Activated CD4-positive, alpha-beta T cell treated with anti-CD3 and anti-CD28 coated beads, Interleukin-2, amount 50 U/mL, for 1 hour (primary cell): ENCODE measurements at regions not wholly inside any gene's neighbourhood (a gene's known extent, or its start where the extent isn't known, plus 50 kb on each side); places are given as distances from the start of the nearest gene placed in this dataset.

Experiments used
- DNase-seq: peaks from one replicate; pipeline ENCODE4 v3.0.0-alpha.2; 2020

GRCh38 chr9:129410226-129410625 is 210.7 kb downstream of the C9orf50 start:
- no peak for DNase-seq

DNA sequence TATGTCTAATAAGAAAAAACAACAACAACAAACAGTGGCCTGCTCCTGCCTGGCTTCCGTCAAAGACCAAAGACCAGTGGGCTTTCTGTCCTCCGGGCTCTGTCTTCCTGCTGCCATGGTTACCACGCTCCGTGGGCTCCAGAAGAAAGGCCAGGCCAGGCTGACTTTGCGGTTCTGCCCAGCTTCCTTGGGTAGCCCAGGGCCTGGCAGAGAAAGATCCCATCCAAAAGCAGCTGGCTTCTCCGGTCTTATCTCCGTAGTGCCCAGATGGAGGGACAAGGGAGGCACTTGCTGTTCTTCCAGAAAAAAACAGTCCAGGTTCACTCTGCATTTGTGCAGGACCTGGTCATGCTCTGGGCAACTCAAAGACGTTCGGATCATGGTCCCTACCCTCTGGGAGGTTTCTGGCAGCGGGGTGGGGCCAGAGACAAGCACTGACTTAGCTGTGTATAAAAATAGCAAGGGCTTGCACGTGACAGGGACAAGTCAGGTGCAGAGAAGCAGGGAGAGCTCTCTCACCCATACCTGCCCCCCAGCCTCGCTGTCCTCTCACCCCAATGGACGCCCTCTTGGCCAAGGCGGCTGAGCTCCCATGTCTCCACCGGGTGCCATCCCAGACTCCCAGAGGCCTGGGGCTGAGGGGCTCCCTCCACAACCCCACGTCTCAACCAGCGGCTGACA is 212.2 kb downstream of the C9orf50 start:
- DNase-seq: no peak

GRCh38 chr9:129407905-129408452 is 212.9 kb downstream of the C9orf50 start:
- no peak for DNase-seq

DNA sequence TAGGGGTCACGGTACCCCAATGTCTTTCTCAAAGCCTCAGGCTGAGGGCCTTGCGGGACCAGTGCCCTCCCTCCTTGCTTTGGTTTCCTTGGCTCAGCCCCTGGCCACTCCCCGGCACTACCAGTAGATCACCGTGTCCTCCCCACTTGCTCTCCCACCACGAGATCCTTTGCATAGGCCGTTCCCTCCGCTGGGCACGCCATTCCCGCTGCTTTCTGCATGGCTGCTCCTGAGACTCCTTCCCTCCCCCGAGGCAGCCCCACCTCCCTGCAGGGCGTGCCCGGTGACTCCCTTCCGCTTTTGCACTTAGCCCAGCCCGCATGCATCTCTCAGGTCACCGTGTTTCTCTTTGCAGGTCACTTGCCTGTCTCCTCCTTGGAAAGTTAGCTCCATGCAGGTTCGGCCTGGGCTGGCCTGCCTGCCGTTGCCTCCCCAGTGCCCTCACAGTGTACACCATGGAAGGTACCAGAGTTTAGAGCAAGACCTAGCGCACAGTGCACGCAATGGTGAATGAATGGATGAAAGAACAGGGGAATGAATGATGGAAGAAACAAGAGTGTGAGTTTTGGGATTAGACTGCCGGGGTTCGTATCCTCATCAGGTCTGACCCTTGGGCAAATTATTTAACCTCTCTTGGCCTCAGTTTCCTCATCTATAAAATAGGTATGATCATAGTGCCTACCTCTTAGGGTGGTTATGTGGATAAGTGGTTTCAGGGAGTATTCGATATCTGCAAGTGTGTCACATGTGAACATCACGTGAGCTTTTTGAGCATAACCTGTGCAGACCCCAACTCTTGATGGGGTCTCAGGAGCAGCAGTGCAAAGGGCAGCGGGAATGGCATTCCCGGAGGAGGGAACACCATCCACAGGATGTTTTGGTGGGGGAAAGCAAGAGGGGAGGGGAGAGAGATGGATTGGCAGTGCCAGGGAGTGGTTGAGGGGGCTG is 214.3 kb downstream of the C9orf50 start:
- no peak for DNase-seq

DNA sequence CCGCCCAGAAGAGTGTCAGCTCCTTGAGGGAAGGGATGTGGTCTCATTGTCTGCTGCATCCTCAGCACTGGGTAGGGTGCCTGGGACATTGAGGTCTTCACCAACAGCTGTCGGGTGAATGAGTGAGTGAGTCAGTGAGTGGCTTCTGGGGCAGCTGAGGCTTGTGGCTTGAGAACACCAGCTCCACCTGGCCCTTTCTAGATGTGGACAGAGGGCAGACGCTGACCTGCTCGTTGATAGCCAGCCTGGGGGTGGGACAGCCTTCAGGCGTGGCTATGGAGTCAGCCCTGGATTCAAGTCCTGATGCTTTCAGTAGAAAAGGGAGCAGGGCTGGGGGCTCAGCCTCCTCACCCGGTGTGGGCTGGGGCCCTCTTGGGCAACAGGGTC is 215.1 kb downstream of the C9orf50 start:
- no peak for DNase-seq

DNA sequence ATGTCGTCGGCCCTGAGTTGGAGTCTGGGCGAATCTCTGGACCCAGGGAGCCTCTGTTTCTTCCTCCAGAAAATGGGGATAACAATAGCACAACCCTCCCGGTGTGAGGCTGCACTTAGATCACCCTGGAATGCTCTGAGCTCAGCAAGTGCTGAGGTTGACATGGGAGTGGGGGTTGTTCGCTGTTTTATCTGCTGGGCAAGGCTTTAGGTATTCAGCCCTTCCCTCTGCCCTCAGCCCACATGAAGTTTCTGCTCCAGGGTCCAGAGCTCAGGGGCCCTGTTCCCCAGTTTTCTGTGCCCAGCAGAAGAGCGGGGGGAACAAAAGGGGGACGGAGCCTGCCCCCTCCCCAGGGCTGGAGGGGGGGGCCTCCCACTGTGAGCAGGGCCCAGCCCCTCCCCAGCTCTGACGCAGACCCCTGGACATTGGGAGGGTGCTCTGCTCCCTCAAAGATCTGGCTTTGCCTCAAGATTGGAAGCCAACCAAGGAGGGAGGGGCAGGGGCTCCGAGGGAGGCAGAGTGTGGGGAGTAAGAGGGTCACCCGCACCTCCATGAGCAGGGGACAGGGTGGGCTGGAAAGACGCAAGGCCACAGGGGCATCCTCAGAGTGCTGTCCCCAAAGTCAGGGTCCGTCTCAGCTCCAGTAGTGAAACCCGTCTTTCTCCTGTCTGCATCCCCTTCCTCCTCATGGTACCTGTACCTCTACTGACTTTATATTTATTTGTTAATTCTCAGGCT is 215.6 kb downstream of the C9orf50 start:
- no peak for DNase-seq

GRCh38 chr9:129404621-129405020 is 216.3 kb downstream of the C9orf50 start:
- DNase-seq: no peak

DNA sequence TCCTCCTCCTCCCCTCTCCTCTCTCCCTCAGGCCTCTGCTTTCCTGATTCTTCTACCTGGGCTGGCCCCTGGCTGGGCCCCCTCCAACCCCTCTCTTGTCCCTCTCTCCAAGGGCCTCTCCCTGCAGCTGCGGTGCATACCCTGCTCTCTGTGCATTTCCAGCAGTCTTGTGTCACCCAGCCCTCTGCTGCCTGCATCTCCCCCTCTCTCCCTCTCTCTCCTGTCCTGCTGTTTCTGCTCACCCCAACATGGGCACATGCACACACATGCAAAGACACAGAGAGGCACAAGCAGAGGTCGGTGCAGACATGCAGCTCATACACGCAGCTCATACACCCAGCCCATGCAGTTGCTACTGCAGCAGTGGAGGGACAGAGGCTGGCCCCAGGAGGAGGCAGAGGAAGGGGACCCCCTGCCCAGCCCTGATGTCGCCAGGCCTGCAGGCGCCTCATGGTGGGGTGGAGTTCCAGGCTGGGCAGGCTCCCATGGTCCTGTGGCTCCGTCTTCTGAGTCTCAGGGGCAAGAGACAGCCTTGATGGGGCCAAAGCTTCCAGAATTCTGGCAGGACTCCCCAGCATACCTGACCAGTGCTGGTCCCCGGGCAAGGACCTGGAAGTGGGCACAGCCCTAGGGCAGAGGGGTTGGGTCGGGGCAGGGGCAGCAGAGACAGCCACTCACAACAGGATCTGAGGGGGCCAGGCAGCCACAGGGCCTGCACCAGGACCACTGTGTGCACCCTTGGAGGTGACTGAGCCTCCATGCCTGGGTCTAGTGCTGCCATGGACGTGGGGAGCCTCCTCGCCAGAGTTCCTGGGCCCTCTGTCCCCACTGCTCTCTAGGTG is 216.9 kb downstream of the C9orf50 start:
- DNase-seq: no peak

GRCh38 chr9:129402931-129403778 is 217.7 kb downstream of the C9orf50 start:
- no peak for DNase-seq

DNA sequence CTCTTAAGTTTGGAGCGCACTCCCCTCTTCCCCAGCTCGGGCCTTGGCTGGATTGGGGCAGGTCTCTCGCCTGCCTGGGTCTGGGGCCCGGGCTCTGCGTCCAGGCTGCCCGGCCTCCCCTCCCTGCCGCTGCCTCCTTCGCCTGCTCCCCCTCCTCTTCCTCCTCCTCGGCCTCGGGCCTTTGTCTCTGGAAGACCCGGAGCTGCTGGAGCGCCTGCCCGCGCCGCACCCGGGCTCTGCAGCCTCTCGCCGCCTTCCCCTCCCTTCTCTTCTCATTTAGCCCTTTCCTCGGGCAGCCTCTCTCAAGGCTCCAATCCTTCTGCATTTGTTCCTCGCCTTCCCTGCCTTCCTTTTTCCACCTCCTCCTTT is 218.5 kb downstream of the C9orf50 start:
- DNase-seq: no peak

DNA sequence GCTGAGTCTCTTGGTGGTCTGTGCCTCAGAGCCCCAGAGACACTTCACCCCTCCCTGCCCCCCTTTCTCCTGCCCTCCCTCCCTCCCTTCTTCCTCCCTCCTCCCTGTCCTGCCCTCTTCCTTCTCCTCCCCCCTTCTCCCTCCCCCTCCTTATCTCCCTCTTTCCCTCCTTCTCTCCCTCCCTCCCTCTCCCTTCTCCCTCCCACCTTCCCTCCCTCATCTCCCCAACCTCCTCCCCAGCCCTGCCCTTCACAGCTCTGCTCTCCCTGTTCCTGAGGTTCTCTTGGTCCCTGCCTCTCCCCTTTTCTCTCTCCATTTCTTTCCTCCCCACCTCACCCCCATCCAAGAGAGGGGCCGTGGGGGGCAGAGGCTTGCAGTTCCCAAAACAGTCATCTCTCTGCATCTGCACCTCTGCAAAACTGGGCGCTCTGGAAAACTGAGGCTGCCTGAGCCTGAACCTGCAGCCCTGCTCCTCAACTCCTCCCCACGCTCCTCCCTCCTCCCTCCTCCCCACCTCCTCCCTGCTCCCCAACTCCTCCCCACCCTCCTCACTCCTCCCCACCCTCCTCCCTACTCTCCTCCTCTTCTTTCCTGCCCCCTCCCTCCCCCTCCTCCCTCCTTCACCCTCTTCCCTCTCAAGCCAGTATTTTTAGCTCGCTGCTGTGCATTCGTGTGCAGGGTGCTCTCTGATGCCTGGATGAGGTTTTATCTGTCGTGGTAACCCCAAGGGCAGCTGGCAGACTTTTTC is 219.1 kb downstream of the C9orf50 start:
- DNase-seq: no peak

GRCh38 chr9:129400971-129401622 is 219.8 kb downstream of the C9orf50 start:
- DNase-seq: no peak

DNA sequence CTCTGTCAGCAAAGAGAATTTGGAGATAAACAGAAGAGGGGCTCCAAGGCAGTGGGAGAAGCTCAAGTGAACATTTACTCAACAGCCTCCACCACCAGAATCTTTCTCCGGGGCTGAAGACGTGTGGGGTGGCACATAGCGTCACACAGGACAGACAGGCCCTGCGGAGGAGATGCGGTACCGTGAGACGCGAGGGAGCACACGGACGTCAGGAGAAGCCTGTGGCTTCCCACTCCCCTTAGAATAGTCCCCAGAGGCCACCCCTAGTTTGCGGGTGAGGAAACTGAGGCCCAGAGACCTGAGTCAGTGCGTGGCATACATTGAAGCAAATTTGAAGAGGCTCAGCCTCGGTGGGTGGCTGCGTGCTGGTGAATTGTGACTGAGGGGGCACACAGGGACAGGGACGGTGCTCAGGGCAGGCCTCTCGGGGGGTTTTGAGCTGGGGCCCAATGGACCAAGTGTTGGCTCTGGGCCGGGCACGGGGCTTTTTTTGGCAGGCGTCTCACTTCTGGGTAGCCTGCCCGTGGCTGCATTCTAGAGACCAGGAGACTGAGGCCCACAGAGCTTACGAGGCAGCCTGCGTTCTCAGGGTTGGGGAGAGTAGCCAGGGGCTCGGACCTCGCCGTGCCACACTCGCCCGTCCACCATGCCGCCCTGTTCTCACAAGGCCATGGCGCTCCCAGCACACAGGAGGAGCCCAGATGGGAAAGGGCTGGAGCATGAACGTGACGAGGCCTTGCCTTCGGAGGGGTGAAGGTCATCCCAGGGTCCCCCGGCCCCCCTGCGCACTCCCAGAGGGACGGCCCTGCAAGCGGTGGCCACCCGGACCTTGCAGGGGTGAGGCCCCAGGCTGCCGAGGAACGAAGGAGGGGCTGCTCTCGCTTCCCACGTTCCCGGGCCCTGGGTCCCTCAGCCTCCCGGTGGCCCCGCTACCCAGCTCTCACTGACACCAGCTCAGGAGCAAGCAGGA is 220.6 kb downstream of the C9orf50 start:
- DNase-seq: no peak

DNA sequence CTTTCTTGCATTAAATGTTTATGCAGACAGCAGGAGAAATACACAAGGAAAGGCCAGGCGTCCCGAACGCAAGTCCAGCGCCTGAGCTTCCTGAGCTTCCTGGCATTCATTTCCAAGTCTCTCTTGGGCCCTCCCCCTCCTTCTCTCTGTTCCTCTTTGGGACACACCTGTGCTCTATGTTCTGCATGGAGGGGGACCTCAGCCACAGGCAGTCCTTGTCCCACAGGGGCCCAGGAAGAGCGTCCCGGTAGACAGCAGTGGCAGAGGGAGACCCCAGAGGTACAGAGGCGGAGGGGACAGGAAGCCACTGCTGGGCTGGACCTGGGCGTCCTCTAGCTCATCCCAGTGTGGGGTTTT is 221.3 kb downstream of the C9orf50 start:
- DNase-seq: no peak

GRCh38 chr9:129398961-129399633 is 221.0 kb upstream of the IER5L start:
- DNase-seq: no peak

DNA sequence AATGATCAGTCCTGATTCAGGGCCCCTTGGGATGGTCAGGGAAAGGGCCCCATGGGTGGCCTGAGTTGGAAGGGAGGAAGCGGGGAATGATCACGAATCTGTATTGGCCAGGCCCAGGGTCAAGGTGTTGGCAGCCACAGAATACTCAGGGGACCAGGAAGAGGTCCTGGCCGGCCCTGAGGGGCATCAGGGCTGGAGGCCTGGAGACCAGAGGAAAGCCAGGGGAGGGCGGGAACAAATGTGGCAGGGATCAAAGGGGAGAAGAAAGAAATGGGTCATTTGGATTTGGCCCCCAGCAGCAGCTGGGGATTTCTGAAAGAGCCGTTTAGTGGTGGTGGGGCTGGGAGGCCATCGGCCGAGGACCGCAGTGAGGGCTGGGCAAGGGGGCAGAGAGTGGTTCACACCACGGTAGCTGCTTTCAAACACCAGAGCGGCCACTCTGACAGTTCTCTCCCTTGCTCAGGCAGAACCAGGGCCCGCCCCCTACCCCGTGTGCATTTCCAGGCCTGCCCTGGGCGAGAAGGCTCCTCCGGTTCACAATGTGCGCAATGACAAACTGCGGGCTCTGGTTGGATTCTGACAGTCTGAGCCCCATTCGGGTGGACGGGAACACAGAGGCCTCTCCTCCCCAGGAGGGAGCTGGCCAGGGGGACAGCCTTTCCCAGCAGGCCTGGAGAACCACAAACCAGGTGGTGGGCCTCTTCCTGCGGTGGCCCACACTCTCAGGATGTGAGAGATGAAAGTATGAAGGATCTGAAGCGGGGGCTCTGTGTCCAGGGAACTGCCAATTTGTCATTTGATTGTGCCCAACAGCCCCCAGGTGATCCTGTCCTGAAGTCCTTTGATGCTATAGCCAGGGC is 220.3 kb upstream of the IER5L start:
- no peak for DNase-seq

DNA sequence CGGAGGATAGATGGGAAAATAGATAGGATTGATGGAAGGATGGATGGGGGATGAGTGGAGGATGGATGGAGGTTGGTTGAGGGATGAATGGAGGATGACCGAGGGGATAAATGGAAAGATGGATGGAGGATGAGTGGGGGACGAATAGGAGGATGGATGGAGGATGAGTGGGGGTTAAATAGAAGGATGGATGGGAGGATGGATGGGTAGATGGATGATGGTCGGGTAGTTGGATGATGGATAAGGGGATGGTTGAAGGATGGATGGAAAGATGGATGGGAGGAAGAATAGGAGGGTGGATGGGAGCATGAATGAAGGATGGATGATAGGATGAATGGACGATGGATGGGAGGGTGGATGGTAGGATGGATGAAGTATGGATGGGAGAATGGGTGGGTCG is 219.3 kb upstream of the IER5L start:
- no peak for DNase-seq
